GM21825 (cell line): ENCODE measurements at regions not wholly inside any gene's neighbourhood (a gene's known extent, or its start where the extent isn't known, plus 50 kb on each side); places are given as distances from the start of the nearest gene placed in this dataset.

Source experiments
- ATAC-seq: cut with Tn5 transposase; IDR thresholded peaks from one replicate; pipeline ENCODE4 v1.9.1; 2021; ENCODE audit warnings: mild to moderate bottlenecking, moderate library complexity; ENCODE audit not compliant: unreplicated experiment

- no peak for ATAC-seq
These were observed 157.4 kb downstream of the HS3ST1 start for GRCh38 chr4:11271263-11271662.

GRCh38 chr4:11268149-11268548, 160.5 kb downstream of the HS3ST1 start:
- no peak for ATAC-seq

- no peak for ATAC-seq
These were observed 163.9 kb downstream of the HS3ST1 start for GRCh38 chr4:11264841-11265240.

- no peak for ATAC-seq
These were observed 164.3 kb downstream of the HS3ST1 start for GRCh38 chr4:11264346-11264745.

GRCh38 chr4:11263208-11263607, 165.5 kb downstream of the HS3ST1 start:
- ATAC-seq = no peak

GRCh38 chr4:11261066-11261850, 167.4 kb downstream of the HS3ST1 start:
- no peak for ATAC-seq

GRCh38 chr4:11259837-11260236, 168.9 kb downstream of the HS3ST1 start:
- no peak for ATAC-seq

GRCh38 chr4:11252149-11252548, 176.5 kb downstream of the HS3ST1 start:
- no peak for ATAC-seq

- no peak for ATAC-seq
These were observed 178.2 kb downstream of the HS3ST1 start for GRCh38 chr4:11250510-11250909.

- no peak for ATAC-seq
These were observed 196.7 kb downstream of the HS3ST1 start for GRCh38 chr4:11232015-11232414.

GRCh38 chr4:11230866-11231265, 197.8 kb downstream of the HS3ST1 start:
- no peak for ATAC-seq

GRCh38 chr4:11228530-11228929, 200.2 kb downstream of the HS3ST1 start:
- ATAC-seq = no peak

- no peak for ATAC-seq
These were observed 205.4 kb downstream of the HS3ST1 start for GRCh38 chr4:11223311-11223710.

- no peak for ATAC-seq
These were observed 210.0 kb downstream of the HS3ST1 start for GRCh38 chr4:11218692-11219091.

GRCh38 chr4:11216520-11216919, 212.2 kb downstream of the HS3ST1 start:
- no peak for ATAC-seq

- no peak for ATAC-seq
These were observed 214.4 kb downstream of the HS3ST1 start for GRCh38 chr4:11214281-11214680.

GRCh38 chr4:11209826-11210225, 218.9 kb downstream of the HS3ST1 start:
- no peak for ATAC-seq

- ATAC-seq = no peak
These were observed 227.4 kb downstream of the HS3ST1 start for GRCh38 chr4:11201256-11201655.

GRCh38 chr4:11198516-11199305, 230.0 kb downstream of the HS3ST1 start:
- ATAC-seq = no peak

- ATAC-seq = no peak
These were observed 230.9 kb downstream of the HS3ST1 start for GRCh38 chr4:11197631-11198341.

GRCh38 chr4:11196927-11197522, 231.7 kb downstream of the HS3ST1 start:
- no peak for ATAC-seq
